ENCODE measurements at regions not wholly inside any gene's neighbourhood (a gene's known extent, or its start where the extent isn't known, plus 50 kb on each side); places are given as distances from the start of the nearest gene placed in this dataset.

DNA sequence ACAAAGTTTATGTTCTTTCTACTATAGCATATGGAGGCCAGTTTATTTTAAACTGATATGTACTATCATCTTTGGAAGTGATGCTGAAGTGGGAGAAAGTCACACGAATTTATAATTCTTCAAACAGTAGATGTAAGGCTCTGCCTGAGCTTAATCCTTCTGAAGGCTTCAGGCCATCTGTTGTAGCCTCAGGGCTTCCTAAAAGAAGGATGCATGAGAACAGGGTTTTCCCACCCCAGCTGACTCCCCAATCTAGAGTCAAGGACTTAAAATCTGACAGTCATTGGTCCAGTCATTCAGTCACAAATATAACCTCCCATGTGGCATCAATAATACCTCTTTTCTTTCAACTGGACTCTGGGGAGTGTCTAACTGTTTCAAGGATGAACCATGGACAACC lies 330.5 kb downstream of the KCNS3 start:
- TF ChIP-seq POLR2A (IDR thresholded peaks at IDR 0.05; ENCODE audit: low read depth, low read length) (no peak), POLR2AphosphoS5 (IDR thresholded peaks at IDR 0.05; ENCODE audit: low read depth, low read length) (no peak)
